NAMALWA (cell line): ENCODE measurements at regions not wholly inside any gene's neighbourhood (a gene's known extent, or its start where the extent isn't known, plus 50 kb on each side); places are given as distances from the start of the nearest gene placed in this dataset.
"Not testable (repeated sequence)": the region's sequence is repeated elsewhere in the genome, so short reads cannot be mapped to it uniquely, and the experiment has no call there.

ENCODE experiments used
- DNase-seq: peaks from one replicate; pipeline ENCODE4 v3.0.0-alpha.2; 2015; ENCODE audit warnings: low spot score

DNA sequence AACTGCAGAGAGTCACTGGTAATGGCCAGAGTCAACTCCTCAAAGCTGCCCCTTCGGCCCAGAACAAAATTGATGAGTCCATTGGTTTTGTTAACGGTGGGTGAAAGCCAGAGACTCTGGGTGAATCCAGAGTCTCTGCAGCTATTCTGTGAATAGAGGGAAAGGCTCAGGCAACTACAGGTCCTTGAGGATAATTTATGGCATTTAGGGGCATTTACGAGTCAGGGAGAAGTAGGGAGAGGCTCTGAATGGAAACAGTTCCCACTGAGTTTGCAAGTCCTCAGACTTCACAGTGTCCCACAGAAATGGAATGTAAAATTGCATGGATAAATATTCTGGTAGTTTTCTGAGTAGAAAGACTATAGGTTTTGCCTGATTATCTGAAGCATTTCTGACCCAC is 257.8 kb downstream of the SEC61B start:
- no peak for DNase-seq

DNA sequence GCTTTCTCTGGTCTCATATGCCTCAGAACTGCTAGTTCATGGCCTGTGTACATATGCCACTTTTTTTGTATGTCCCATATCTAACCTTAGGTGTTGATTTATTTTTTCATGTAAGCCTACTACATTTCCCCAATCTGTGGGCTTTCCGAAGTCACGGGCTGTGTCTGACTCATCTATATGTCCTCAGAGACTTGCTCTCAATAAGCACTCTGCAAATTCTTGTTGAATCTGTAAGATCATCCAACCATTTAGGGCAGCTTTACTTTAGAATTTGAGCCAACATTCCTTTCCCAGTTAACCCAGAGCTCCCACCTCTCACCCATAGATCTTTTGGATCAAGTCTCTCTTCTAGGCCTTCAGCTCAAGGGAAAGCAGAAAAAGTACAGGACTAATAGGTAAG is 263.4 kb downstream of the SEC61B start:
- no peak for DNase-seq

DNA sequence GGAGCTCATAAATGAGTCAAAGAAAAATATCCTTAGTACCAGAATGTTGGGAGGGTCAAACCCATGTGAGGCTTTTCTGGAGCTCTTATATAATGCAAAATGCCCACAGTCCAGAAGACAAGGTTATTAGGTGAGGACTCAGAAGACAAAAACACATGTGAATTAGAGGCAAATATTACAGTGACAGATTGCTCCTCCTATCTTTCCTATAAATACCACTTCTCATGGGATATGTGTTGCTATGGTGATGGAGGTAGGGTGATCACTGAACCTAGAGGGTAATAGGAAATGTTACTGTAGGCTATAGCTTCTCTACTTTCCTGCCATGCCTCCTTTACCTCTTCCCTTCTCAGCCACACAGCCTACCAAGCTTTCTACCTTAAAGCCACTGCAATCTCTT is 264.6 kb downstream of the SEC61B start:
- DNase-seq = no peak

DNA sequence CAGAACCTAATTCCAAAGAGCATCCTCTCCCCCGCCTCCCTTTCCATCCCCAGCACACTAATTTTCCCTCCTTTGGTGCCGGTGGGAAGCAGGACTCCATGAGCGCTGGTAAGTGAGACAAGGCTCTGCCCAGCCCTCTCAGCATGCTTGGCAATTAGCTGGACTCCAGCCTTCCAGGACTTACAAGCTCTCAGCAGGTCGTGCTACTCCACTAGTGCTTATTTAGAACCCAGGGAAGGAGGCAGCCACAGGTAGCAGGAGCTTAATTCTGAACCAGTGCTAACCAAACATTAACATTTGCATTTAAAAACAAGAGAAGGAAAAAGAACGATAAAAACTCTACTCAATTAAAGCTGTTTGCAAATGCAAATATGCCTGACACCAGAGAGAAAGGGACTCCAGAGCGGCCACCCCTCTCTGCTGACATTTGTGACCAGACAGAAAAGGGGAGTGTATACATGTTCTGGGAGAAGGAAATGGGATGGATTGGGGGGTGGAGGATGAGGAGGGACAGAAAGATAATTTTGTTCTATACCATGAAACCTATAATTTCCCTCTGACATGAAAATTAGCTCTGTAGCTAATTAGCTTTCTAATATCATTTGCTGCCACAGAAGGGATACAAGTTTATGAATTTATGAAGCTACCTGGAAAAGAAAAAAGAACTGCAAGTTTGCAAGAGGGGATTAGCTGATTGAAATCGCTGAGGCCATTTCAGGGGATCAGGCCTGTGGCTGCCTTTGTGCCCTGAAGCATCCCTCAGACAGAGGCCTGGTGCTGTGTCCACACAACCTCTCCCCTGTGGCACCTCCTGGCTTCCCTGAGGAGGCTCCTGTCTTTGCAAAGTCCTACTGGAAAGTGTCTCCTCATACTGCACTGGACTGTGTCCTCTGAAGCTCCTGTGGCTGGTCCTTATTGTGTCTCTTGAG is 266.3 kb downstream of the SEC61B start:
- DNase-seq = no peak

DNA sequence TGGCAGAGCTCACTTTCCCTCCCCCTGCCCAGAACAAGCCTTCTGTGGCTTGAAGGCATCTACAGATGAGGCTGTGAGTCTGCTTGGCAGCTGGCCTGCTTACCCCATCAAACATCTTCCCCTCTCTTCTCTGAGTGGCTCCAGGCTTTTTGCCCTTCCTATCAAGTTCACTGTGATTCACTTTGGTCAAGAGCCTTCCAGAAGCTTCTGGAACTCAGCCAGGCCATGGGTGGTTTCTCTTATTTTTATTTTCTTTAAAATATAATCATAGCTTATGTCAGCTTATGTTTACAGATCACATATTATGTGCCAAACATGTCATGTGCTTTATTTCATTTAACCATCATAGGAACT is 267.0 kb downstream of the SEC61B start:
- DNase-seq = no peak

DNA sequence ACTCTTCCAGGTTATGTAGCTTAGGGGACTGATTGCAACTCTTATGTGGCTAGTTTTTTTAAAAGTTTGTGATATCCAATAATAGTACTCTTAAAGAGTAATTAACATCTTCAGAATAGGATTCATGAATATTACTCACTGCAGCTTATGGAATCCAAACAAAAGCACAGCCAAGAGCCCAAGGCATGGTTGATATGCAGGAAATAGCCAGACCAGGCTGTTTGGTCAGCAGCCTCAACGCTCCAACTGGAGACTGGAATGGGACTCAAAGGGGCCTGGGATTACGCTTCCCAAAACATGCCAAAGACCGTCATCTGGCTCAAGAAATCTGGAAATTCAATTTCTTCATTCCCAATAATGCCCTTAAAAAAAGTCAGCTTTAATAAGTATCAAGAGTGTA is 268.6 kb downstream of the SEC61B start:
- DNase-seq = no peak

DNA sequence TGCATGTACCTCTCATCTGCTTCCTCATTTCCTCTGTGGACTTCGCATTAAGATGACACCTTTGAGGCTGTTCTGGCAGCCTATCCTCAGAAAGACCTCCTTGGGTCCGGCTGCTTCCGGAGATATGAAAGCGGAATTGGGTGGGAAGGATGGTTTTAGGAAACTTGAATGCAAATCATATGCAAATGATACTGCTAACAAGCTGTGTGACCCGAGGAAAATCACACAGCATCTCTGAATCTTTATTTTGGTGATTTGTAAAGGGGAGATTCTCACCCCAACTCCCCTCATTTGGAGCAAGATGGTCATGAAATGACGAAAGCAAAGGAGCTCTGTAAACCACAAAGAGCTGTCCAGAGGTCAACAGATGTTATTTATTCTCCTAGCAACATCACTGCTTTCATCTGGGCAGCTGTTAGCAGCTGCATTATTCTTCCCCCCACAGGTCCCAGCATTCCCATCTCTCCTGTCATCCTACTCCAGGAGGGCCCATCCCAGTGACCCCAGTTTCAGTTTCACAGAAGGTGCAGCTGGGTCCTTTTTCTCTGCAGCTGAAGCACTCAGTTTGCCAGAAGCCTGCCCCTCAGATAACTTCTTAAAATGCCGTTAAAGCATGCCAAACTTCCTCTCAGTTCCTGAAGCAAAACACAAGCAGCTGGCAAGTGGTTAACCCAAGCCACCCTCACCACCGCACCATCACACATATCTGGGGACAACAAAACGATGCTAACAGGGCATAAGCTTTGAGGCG is 269.5 kb downstream of the SEC61B start:
- peak; percentile 50 for DNase-seq

DNA sequence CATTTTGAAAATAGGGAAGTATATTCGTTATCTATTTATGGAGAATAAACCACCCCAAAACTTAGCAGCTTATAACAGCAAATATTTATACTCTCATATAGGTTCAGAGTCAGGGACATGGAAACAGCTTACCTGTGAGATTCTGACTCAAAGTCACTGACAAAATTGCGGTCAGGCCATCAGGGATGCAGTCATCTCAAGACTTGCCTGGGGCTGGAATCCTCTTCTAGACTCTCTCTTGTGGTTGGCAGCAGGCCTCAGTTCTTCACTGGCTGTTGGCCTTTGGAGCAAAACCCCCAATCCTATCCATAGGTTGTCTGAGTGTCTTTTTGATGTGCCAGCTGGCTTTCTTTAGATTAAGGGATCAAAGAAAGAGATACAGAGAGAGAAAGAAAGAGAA is 275.6 kb downstream of the SEC61B start:
- DNase-seq = no peak

DNA sequence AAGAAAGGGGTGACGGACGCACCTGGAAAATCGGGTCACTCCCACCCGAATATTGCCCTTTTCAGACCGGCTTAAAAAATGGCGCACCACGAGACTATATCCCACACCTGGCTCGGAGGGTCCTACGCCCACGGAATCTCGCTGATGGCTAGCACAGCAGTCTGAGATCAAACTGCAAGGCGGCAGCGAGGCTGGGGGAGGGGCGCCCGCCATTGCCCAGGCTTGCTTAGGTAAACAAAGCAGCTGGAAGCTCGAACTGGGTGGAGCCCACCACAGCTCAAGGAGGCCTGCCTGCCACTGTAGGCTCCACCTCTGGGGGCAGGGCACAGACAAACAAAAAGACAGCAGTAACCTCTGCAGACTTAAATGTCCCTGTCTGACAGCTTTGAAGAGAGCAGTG is 276.9 kb downstream of the SEC61B start:
- not testable (repeated sequence) for DNase-seq

DNA sequence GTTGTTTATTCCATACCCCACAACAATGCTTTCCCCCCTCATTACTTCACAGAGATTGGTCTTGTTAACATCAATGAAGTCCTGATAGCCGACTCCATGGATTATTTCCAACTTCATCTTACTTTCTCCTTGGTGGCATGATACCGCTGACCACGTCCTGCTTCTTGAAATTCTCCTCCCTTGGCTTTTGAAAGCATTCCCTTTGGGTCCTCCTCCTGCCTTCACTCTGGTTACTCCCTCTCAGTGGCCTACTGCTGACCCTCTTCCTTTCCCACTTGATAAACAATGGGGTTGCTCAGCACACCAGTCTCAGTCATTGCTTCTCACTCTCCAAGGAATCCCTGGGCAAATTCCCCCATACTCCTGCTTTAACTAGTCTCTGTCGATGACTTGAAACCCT is 283.9 kb downstream of the SEC61B start:
- no peak for DNase-seq

DNA sequence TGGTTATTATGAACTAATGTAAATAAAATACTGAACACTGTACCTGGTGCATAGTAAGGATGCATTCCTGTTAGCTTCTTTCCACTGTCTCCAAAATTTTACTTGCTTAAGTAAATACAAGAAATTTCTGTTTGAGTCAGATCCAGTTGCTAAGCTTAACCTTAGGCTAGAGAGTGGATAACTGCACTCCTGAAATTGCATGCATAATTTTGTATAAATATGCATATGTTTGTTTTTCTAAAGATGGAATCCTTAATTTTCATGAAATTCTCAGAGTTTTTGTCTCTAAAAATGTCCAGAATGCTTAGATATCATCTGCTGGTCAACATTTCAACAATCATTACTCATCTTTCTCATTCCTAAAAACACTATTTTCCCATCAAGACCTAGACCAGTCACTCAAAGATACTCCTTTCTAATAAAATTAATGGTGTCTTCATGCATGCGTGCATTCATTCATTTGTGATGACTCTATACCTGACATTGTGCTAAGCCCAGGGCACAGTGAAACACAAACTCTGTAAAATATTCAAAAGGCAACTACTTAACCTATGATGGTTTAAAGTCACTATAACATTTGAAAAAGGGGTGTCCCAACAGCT is 284.8 kb downstream of the SEC61B start:
- no peak for DNase-seq

DNA sequence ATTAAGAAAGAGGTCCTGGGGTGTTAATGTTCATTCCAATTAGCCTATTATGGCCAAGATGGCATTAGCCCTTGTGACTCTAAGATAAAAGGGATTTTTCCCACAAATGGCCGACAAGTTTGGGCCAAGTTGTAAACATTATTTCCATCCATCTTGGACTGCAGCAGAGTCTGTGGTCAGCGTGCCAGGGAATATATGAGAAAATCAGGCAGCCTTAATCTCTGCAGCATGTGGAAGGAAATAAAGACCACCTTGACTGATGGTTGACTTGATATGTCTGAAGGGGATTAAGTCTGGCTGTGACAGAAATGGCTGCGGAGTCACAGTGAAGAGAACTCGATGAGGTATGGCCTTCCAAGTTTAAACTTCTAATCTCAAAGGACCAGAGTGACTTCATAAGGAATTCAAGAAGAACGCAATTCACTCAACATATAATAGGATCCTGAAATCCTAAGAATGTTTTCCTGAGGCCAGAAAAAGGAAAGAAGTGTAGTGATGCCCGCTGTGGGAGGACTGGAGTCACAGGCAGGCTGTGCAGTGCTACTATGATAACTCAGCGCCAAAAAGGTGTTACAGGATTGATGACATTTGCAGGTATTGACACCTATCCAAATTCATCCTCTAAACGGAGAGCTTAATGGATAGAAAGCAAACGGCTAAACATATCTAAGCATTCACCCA is 287.1 kb downstream of the SEC61B start:
- DNase-seq = no peak

DNA sequence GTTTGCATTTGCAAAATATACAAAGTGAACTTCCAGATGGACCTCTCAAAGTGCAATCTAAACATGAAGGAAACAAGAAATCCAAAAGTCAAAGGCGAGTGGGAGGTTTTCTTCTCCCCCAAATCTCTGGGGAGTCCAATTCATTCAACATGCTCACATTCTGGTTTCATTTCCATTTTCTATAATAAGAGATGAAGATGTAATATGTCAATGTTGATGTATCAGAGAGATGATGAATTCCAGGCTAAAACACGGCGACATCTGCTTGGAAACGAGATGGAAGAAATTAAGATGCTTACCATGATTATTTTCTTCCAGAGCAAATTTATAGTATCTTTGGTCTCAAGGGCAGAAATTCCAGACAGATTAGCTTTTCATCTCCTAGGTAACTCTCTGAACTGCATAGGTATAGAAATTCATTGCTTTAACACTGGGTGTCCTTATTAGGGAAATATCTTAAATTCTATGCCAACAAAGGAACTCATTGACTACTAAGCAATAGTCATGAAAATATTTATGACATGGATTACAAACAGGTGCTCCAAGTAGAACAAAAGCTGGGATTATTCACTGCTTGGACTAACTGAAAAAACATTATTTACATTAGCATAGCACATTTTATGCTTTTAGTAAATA is 287.9 kb downstream of the SEC61B start:
- DNase-seq = peak; percentile 13

DNA sequence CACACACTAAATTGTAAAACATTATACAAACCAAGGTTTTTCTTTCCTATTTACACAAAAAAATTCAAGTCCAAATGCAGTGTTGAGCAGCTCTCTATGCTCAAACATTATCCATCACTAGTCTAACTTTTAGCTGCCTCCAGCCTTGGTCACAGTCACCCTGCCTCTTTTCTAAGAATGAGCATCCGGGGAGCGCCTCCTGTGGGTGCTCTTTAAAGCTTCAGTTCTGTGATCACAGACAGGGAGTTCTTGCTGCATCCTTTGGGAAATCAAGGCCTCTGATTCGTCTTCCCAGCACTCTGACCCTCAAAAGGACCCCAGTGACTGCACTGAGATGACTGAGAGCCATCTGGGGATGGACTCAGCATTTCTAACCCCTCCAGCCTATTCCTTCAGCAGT is 289.6 kb downstream of the SEC61B start:
- no peak for DNase-seq

DNA sequence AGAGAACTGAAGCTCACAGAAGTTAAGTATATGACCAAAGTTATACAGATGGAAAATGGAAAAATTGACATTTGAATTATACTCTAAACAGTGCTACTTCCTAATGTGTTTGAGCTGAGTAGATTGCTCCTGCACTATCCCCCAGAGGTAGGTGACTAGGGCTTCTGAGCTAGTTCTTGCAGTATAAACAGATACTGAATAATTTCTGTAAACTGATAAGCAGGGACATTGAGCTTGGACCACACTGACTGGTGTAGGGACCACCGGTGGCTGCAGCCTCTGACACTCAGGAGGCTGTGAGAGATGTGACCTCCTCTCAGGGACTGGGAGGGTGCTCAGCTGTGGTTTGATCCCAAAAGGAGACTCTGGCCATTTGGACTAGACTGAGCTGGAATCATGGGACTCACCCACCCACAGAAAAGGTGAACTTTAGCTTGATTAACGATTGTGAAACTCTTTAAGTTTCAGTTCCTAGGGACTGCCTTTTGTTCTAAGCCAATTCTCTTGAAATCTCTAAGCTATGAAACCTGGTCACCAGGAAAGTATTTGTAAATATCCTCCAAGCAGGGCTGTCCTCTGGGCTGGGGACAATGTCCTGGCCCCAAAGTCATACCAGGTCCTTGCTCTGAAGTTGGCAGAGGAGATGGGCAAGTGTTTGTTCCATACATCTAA is 291.5 kb downstream of the SEC61B start:
- no peak for DNase-seq

DNA sequence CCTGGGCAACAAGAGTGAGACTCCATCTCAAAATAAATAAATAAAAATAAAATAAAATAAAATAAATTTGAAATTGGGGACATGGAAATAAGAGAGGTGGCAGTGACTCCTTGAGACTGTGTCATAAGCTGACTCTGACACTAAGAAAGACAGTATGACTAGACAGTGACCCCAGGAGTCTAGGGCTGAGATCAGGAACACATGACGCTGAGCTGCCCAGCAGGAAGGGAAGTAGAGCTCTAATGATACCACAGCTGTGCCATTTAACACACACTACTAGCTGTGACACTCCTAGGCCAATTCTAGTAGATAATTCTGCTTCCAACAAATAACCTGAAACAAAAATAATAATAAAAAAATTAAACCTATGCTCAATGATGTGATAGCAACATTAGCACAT is 293.0 kb downstream of the SEC61B start:
- no peak for DNase-seq

DNA sequence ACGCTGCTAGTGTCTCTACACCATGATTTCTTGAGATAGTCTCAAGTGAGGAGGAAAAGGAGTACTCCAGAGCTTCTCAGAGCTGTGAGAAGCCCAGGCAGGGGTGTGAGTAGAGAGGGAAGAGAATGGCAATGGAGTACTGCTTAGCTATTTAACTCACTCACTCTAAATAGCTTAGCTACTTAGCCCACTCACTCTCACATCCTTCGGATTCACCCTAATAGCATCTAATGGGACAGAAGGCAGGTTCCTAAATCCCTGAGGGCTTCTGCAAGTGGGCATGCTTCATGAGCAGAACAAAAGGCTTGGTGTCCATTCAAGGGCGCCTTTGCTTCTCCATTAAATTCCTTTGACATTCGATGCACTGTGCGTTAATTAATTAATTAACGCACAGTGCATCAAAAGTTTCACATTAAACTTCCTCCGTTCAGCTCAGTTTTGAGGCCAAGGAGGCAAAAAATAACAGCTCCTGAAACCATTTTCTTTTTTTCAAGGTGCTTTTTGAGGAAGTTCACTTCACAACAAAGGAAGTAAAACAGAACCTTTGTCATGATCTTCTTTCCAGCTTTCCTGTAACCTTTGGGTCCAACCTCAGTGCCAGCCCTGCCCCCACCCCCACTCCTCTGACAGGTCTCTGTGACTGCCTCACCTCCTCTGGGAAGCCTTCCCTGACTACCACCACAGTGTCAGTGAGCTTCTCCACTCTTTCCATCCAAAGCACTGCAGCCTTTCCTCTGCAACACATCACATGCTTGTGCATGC is 294.0 kb downstream of the SEC61B start:
- no peak for DNase-seq

DNA sequence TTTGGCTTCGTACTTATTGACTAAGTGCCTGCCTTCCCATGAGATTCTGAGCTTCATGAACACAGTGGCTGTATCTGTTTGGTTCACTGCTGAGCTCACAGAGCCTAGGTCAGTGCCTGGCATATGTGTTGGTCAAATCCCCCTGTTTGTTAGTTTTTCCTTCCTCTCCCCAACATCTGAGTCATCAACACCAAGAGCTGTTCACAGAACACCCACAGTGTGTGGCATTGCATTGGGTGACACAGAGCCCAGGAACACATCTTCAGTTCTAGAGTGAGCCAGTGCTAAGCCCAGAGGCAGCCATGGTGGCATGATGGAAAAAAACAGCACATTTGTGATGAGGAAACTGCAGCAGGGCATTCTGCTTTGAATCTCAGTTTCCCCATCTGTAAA is 294.6 kb downstream of the SEC61B start:
- no peak for DNase-seq

DNA sequence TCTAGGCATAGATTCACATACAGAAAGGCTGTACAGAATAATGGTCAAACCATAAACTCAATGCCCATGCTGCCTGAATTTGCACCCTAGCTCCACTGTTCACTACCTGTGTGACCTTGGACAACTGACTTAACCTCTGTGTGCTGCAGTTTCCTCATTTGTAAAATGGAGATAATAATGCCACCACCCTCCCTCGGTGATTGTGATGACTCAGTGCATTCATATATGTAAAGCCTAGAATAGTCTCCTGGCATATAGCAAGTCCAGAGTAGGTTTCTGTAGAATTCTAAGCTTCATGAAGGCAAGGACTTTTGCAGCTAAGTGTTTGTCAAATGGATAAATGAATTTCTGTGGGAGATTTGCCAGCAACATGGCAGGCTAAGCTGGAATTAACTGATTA is 297.8 kb upstream of the NR4A3 start:
- DNase-seq = no peak

DNA sequence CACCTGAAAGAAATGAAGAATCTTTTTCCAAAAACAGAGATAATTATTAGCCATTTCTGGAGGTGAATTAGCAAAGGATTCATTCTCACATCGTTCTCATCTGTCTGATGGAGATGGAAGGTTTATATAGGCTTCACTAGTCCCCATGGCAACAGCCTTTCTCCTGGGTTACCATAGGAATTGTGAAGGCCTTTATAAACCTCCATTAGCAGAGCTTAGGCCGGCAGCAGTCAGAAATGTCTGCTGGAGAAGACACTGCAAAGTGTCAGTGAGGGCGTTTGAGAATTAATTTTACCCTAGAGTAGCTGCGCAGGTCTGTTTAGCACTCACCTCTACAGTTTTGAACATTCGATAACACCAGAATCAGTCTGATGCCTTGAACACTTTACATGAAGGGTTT is 290.4 kb upstream of the NR4A3 start:
- no peak for DNase-seq

DNA sequence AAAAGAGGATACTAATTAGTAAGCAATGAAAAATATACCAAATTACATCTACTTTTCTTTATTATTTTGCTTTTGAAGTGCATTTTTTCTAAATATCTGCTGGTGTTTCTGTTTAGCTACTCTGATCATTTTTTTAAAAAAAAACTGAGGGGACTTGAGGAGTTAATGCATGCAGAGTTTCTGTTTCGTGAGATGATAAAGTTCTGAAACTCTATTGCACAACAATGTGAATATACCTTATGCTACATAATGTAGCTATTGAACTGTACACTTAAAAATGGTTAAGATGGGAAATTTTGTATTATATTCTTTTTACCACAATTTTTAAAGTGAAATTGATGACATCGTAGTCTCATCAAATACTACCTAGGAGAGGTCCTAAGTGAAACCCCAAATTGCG is 288.3 kb upstream of the NR4A3 start:
- no peak for DNase-seq
